SU-DHL-6 (cell line): ENCODE measurements at regions not wholly inside any gene's neighbourhood (a gene's known extent, or its start where the extent isn't known, plus 50 kb on each side); places are given as distances from the start of the nearest gene placed in this dataset.
A peak's percentile ranks its signal among the peaks of the same experiment; 100 is the strongest.

ENCODE experiments used
- H2AFZ ChIP-seq: fragments of 200-600 bp; sonication (generic); 2 replicates; pipeline ENCODE4 v1.6.1; 2014; ENCODE audit warnings: low read depth, mild to moderate bottlenecking, moderate library complexity, mixed read lengths, antibody characterized with exemption, low read length; ENCODE audit not compliant: severe bottlenecking
- H3F3A ChIP-seq: fragments of 200-600 bp; shearing (Covaris generic); 2 replicates; pipeline ENCODE4 v1.6.0; 2016; ENCODE audit warnings: antibody characterized with exemption, mild to moderate bottlenecking; ENCODE audit not compliant: insufficient read depth
- H3K27ac ChIP-seq: fragments of 200-600 bp; sonication (generic); 2 replicates; pipeline ENCODE4 v1.5.1; 2016; ENCODE audit warnings: low read depth, mild to moderate bottlenecking, low read length, moderate library complexity, mixed read lengths
- H3K27me3 ChIP-seq: fragments of 200-600 bp; sonication (generic), shearing (Covaris generic); 2 replicates; pipeline ENCODE4 v1.6.0; 2014; ENCODE audit warnings: mild to moderate bottlenecking, low read length
- H3K36me3 ChIP-seq: fragments of 200-600 bp; sonication (generic); 2 replicates; pipeline ENCODE4 v1.6.1; 2014; ENCODE audit warnings: mild to moderate bottlenecking, low read length, mixed read lengths
- H3K4me2 ChIP-seq: fragments of 300-600, 200-600 bp; shearing (Covaris generic), sonication (generic); 2 replicates; pipeline ENCODE4 v1.6.0; 2014; ENCODE audit warnings: low read length, low read depth, mild to moderate bottlenecking; ENCODE audit not compliant: poor library complexity, severe bottlenecking
- H3K4me3 ChIP-seq: fragments of 200-600 bp; sonication (generic); 2 replicates; pipeline ENCODE4 v1.5.1; 2014; ENCODE audit warnings: antibody characterized with exemption, low read length, mild to moderate bottlenecking, mixed read lengths; ENCODE audit not compliant: insufficient read depth, poor library complexity, severe bottlenecking
- H3K79me2 ChIP-seq: fragments of 200-600 bp; sonication (generic); 2 replicates; pipeline ENCODE4 v1.6.1; 2014; ENCODE audit warnings: mild to moderate bottlenecking, low read length, moderate library complexity; ENCODE audit not compliant: insufficient read depth
- H3K9ac ChIP-seq: fragments of 200-600 bp; sonication (generic); 2 replicates; pipeline ENCODE4 v1.7.0; 2014; ENCODE audit warnings: mild to moderate bottlenecking, low read length
- H3K9me2 ChIP-seq: fragments of 200-600 bp; sonication (generic); replicated peaks from 2 replicates; pipeline ENCODE4 v1.6.1; 2014; ENCODE audit warnings: low read length; ENCODE audit not compliant: insufficient read depth
- H3K9me3 ChIP-seq: fragments of 200-600 bp; sonication (generic); 2 replicates; pipeline ENCODE4 v1.6.1; 2014; ENCODE audit warnings: low read length, mixed read lengths; ENCODE audit not compliant: insufficient read depth
- H4K20me1 ChIP-seq: fragments of 200-600 bp; sonication (generic); 2 replicates; pipeline ENCODE4 v1.6.1; 2014; ENCODE audit warnings: low read depth, mild to moderate bottlenecking, antibody characterized with exemption, low read length, moderate library complexity, mixed read lengths
- EZH2phosphoT487 ChIP-seq: fragments of 200-600 bp; sonication (generic), shearing (Covaris generic); conservative IDR thresholded peaks from 2 replicates; pipeline ENCODE4 v1.6.1; 2018; ENCODE audit warnings: mild to moderate bottlenecking, antibody characterized with exemption, low read length, moderate library complexity, mixed read lengths
- TF ChIP-seq, protein P1 (sequence below): fragments of 200-600 bp; sonication (generic); IDR thresholded peaks from one replicate; pipeline ENCODE4 v1.5.1; 2017; ENCODE audit warnings: antibody characterized with exemption, mild to moderate bottlenecking, low read length, moderate library complexity; ENCODE audit not compliant: insufficient read depth, poor library complexity, severe bottlenecking

DNA sequence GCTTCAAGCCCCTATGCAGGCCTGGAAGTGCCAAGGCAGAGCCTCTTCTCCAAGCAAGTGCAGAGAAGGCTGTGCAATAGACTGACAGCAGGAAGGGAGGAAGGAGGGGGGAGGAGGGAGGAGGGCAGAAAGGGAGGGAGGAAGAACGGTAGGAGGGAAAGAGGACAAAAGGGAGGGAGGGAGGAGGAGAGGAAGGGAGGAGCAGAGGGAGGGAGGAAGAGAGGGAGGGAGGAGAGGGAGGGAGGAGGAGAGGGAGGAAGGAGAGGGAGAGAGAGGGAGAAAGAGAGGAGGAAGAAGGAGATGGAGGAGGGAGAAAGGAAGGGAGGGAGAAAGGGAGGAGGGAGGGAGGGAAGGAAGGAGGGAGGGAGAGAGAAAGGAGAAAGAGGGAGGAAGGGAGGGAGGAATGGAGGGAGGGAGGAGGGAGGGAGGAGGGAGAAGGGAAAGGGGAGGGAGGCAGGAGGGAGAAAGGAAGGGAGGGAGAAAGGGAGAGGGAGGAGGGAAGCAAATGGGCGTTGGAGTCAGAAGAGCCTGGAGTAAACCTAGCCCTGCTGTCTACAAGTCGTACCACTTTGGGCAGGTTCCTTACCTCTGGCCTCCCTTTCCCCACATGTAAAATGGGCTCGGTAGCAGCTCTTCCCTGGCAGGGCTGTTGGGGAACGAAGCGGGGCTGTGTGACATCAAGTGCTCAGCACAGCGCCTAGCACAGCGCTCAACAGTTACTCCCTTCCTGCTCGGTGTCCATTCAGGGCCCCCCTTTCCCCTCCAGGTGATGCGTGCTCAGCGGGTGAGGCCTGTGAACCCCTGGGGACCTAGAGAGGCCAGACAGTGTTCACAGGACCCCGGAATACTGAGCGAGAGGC lies 244.6 kb downstream of the NPHP4 start:
- Histone ChIP-seq H3K79me2 (no peaks in the 10 kb centered on the region), H4K20me1 (no peaks in the 10 kb centered on the region), H3K36me3 (no peaks in the 10 kb centered on the region), H2AFZ (no peak overlapping the region), H3K4me2 (no peak overlapping the region), H3K9ac (no peak overlapping the region), H3K4me3 (no peak overlapping the region), H3K9me3 (no peaks in the 10 kb centered on the region), H3K9me2 (no peaks in the 10 kb centered on the region), H3F3A (no peaks in the 10 kb centered on the region), H3K27me3 (no peaks in the 10 kb centered on the region), H3K27ac (no peak overlapping the region)
- TF ChIP-seq EZH2phosphoT487 = no peak
- TF ChIP-seq, protein P1, sequence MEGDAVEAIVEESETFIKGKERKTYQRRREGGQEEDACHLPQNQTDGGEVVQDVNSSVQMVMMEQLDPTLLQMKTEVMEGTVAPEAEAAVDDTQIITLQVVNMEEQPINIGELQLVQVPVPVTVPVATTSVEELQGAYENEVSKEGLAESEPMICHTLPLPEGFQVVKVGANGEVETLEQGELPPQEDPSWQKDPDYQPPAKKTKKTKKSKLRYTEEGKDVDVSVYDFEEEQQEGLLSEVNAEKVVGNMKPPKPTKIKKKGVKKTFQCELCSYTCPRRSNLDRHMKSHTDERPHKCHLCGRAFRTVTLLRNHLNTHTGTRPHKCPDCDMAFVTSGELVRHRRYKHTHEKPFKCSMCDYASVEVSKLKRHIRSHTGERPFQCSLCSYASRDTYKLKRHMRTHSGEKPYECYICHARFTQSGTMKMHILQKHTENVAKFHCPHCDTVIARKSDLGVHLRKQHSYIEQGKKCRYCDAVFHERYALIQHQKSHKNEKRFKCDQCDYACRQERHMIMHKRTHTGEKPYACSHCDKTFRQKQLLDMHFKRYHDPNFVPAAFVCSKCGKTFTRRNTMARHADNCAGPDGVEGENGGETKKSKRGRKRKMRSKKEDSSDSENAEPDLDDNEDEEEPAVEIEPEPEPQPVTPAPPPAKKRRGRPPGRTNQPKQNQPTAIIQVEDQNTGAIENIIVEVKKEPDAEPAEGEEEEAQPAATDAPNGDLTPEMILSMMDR = no peak

GRCh38 chr1:5746611-5747425 lies 245.4 kb downstream of the NPHP4 start:
- H4K20me1 ChIP-seq = no peaks in the 10 kb centered on the region
- no peak overlapping the region for H3K4me3 ChIP-seq
- H3K36me3 ChIP-seq = no peaks in the 10 kb centered on the region
- H2AFZ ChIP-seq = no peak overlapping the region
- H3K27ac ChIP-seq = no peak overlapping the region
- TF ChIP-seq EZH2phosphoT487 = no peak
- TF ChIP-seq, protein P1 = no peak
- H3K9ac ChIP-seq = no peak overlapping the region
- H3F3A ChIP-seq = no peaks in the 10 kb centered on the region
- no peaks in the 10 kb centered on the region for H3K27me3 ChIP-seq
- H3K9me2 ChIP-seq = no peaks in the 10 kb centered on the region
- H3K9me3 ChIP-seq = no peaks in the 10 kb centered on the region
- no peak overlapping the region for H3K4me2 ChIP-seq
- no peaks in the 10 kb centered on the region for H3K79me2 ChIP-seq

DNA sequence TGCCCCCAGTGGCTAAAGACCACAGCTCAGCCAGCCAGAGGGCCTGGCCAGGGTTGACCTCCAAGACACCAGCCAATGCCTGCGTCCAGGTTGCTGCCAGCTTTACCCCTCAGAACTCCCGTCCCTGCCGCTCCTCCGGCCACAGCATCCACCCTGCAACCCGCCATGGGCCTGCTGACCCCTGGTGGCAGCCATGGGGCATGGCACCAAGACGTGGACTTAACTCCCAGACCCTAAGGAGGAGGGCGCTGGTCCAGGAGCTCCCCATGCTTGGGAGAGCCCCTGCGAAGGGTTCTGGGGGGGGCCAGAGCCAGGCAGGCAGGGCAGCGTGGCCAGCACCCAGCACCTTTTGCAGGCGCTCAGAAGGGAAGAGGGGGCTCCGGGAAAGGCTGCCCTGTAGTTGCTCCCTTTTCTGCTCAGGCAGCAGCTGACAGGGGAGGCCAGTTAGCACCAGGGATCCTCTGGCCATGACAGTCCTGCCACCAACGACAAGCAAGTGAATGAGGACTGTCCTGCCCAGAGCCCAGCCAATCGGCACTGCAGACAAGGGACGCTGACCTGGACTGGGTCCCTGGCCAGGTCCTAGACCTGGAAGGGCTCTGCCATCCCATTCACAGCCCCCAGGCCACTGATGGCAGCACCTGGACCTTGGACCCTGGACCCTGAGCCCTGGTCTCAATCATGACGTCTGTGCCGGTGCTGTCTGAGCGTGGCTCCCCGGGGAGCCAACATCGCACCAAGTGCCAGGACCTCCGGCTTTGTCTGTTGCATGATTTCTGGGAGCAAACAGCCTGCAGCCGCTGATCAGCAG lies 246.2 kb downstream of the NPHP4 start:
- TF ChIP-seq, protein P1 = peak; percentile 36
- no peak for TF ChIP-seq EZH2phosphoT487
- Histone ChIP-seq H3K79me2 (no peaks in the 10 kb centered on the region), H3K9me3 (no peaks in the 10 kb centered on the region), H3K36me3 (no peaks in the 10 kb centered on the region), H4K20me1 (no peaks in the 10 kb centered on the region), H3F3A (no peaks in the 10 kb centered on the region), H3K27me3 (no peaks in the 10 kb centered on the region), H3K4me3 (no peak overlapping the region), H3K27ac (no peak overlapping the region), H3K4me2 (no peak overlapping the region), H3K9me2 (no peaks in the 10 kb centered on the region), H2AFZ (no peak overlapping the region), H3K9ac (no peak overlapping the region)
